Smooth muscle cell of the brain vasculature (primary cell): ENCODE measurements at regions not wholly inside any gene's neighbourhood (a gene's known extent, or its start where the extent isn't known, plus 50 kb on each side); places are given as distances from the start of the nearest gene placed in this dataset.
"Not testable (repeated sequence)": the region's sequence is repeated elsewhere in the genome, so short reads cannot be mapped to it uniquely, and the experiment has no call there.

Experiments used
- DNase-seq: peaks from one replicate; pipeline ENCODE4 v3.0.0-alpha.2; 2012; ENCODE audit warnings: low read depth, low spot score

GRCh38 chr6:76788155-76788554, 675.1 kb downstream of the HTR1B start:
- DNase-seq: no peak

GRCh38 chr6:76779068-76779467, 684.2 kb downstream of the HTR1B start:
- DNase-seq: no peak

GRCh38 chr6:76776876-76777275, 686.4 kb downstream of the HTR1B start:
- DNase-seq: no peak

GRCh38 chr6:76774781-76775384, 688.4 kb downstream of the HTR1B start:
- no peak for DNase-seq

- DNase-seq: no peak
Observed at GRCh38 chr6:76772951-76773350, 690.3 kb downstream of the HTR1B start.

GRCh38 chr6:76771059-76771634, 692.1 kb downstream of the HTR1B start:
- DNase-seq: no peak

GRCh38 chr6:76770281-76770680, 693.0 kb downstream of the HTR1B start:
- DNase-seq: no peak

- DNase-seq: no peak
Observed at GRCh38 chr6:76768556-76768955, 694.7 kb downstream of the HTR1B start.

- no peak for DNase-seq
Observed at GRCh38 chr6:76764057-76764456, 691.6 kb upstream of the IMPG1 start.

GRCh38 chr6:76752841-76753240, 680.4 kb upstream of the IMPG1 start:
- no peak for DNase-seq

- DNase-seq: not testable (repeated sequence)
Observed at GRCh38 chr6:76745388-76745787, 672.9 kb upstream of the IMPG1 start.

- DNase-seq: not testable (repeated sequence)
Observed at GRCh38 chr6:76744151-76744720, 671.8 kb upstream of the IMPG1 start.

- DNase-seq: no peak
Observed at GRCh38 chr6:76742919-76743318, 670.5 kb upstream of the IMPG1 start.

GRCh38 chr6:76719449-76719848, 647.0 kb upstream of the IMPG1 start:
- DNase-seq: no peak

GRCh38 chr6:76708641-76709331, 636.3 kb upstream of the IMPG1 start:
- no peak for DNase-seq

- no peak for DNase-seq
Observed at GRCh38 chr6:76707630-76708029, 635.2 kb upstream of the IMPG1 start.

- no peak for DNase-seq
Observed at GRCh38 chr6:76706631-76707030, 634.2 kb upstream of the IMPG1 start.

- DNase-seq: no peak
Observed at GRCh38 chr6:76706086-76706485, 633.6 kb upstream of the IMPG1 start.

- no peak for DNase-seq
Observed at GRCh38 chr6:76703786-76704185, 631.3 kb upstream of the IMPG1 start.

GRCh38 chr6:76703285-76703684, 630.8 kb upstream of the IMPG1 start:
- no peak for DNase-seq

GRCh38 chr6:76702187-76702586, 629.7 kb upstream of the IMPG1 start:
- no peak for DNase-seq

GRCh38 chr6:76701610-76702009, 629.1 kb upstream of the IMPG1 start:
- DNase-seq: no peak

GRCh38 chr6:76697585-76697984, 625.1 kb upstream of the IMPG1 start:
- DNase-seq: no peak
